Psoas muscle (tissue), 7 donors: ENCODE measurements at regions not wholly inside any gene's neighbourhood (a gene's known extent, or its start where the extent isn't known, plus 50 kb on each side); places are given as distances from the start of the nearest gene placed in this dataset.

Experiments used
- ATAC-seq, 4 donors: fragments of 200-7000 bp; cut with Tn5 transposase; one replicate each; pipeline ENCODE4 v1.9.1; 2020; ENCODE audit warnings: moderate library complexity in 3 of 4, mild to moderate bottlenecking in 2 of 4
- DNase-seq, 2 donors: peaks; one replicate each; pipeline ENCODE4 v3.0.0-alpha.2; 2020
- H3K27ac ChIP-seq: fragments of 200-600 bp; one replicate; pipeline ENCODE4 v1.8.0; 2022
- H3K27me3 ChIP-seq, 3 donors: fragments of 200-600 bp in 1 of 3; one replicate each; pipeline versions ENCODE4 v1.6.1 to v1.8.0; 2013 to 2022; ENCODE audit warnings: low read length in 2 of 3, mild to moderate bottlenecking in 2 of 3, moderate library complexity in 1 of 3; ENCODE audit not compliant: insufficient read depth in 3 of 3
- H3K36me3 ChIP-seq, 2 donors: fragments of 200-600 bp in 1 of 2; one replicate each; pipeline versions ENCODE4 v1.6.1 to v1.8.0; 2013 to 2022; ENCODE audit warnings: low read depth in 1 of 2, mild to moderate bottlenecking in 1 of 2, moderate library complexity in 1 of 2; ENCODE audit not compliant: insufficient read depth in 1 of 2
- H3K4me1 ChIP-seq: fragments of 200-600 bp; one replicate; pipeline ENCODE4 v1.8.0; 2022
- H3K4me3 ChIP-seq: fragments of 200-600 bp; one replicate; pipeline ENCODE4 v1.8.0; 2022; ENCODE audit warnings: mild to moderate bottlenecking
- H3K9me3 ChIP-seq: fragments of 200-600 bp; one replicate; pipeline ENCODE4 v1.8.0; 2022
- WGBS, 3 donors: extraction: QIAGEN DNeasy Blood & Tissue Kit; methylation state at CpG; one replicate each; pipeline versions ENCODE4 v1.1.6 to v1.1.7; 2013; 5-methylcytosine and 5-hydroxymethylcytosine counted together
- intact Hi-C, 2 donors: fragments of 100-400 bp; cut with DNase I; formaldehyde crosslinking; loops; one replicate each; pipeline versions ENCODE4 v1.11.0 to v1.14.2; 2022
- TF ChIP-seq, protein P1 (sequence below): fragments of 200-600 bp; IDR thresholded peaks from one replicate; pipeline ENCODE4 v1.8.0; 2022; ENCODE audit warnings: antibody characterized with exemption
- donor health status: healthy with polysubstance abuse.
- donor health status: DM: no; HTN: no; CAD: no; lungs with moderate emphysema.
- donor health status: Bipolar disorder and iron deficiency.
- donor health status: healthy.
- donor health status: DM: yes; HTN: yes; CAD: no.
- donor health status: DM: no; HTN: no; CAD: no.
- donor health status: DM: yes; HTN: yes; CAD: no.

DNA sequence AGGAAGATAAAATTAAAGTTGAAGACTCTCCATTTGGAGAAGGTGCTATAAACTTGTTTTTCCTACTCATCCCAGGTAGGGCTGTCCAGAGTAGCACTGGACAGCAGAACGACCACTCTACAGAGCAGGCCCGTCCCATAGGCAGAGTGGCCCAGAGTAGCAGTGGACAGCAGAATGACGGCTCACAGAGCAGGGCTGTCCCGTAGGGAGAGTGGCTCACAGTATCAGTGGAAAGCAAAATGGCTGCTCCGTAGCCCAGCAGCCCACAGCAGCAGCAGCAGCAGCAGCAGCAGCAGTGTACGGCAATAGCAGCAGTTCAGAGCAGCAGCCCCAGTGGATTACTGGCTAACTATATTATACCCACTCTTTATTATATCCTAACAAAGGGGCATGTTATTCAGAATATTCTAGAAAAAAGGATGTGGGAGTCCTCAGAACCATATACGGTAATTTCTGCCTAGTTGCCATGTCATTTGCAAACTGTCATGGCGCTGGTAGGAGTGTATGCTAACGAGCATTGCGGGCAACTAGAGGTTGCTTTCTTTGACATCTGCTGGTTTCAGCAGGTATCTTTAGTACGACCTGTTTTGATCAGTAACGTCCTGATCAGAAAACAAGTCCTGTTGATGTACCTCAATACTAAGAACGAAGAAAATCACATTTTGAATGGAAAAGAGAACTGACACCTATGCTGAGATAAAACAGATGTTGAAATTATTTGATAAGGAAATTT, 567.3 kb downstream of the SLC16A7 start:
- TF ChIP-seq, protein P1, sequence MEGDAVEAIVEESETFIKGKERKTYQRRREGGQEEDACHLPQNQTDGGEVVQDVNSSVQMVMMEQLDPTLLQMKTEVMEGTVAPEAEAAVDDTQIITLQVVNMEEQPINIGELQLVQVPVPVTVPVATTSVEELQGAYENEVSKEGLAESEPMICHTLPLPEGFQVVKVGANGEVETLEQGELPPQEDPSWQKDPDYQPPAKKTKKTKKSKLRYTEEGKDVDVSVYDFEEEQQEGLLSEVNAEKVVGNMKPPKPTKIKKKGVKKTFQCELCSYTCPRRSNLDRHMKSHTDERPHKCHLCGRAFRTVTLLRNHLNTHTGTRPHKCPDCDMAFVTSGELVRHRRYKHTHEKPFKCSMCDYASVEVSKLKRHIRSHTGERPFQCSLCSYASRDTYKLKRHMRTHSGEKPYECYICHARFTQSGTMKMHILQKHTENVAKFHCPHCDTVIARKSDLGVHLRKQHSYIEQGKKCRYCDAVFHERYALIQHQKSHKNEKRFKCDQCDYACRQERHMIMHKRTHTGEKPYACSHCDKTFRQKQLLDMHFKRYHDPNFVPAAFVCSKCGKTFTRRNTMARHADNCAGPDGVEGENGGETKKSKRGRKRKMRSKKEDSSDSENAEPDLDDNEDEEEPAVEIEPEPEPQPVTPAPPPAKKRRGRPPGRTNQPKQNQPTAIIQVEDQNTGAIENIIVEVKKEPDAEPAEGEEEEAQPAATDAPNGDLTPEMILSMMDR: no peak
- no peak overlapping the region for H3K27ac ChIP-seq
- no peaks in the 10 kb centered on the region for H3K9me3 ChIP-seq
- no peaks in the 10 kb centered on the region for H3K4me1 ChIP-seq
- DNase-seq (no peak), ATAC-seq (no peak)
- intact Hi-C loops: no loop called here
- 84 to 88% (median 87%) methylated on average over 13 of the region's 13 CpGs for WGBS, 3 donors
- H3K36me3 ChIP-seq: no peaks in the 10 kb centered on the region
- H3K4me3 ChIP-seq: no peak overlapping the region
- no peaks in the 10 kb centered on the region for H3K27me3 ChIP-seq

DNA sequence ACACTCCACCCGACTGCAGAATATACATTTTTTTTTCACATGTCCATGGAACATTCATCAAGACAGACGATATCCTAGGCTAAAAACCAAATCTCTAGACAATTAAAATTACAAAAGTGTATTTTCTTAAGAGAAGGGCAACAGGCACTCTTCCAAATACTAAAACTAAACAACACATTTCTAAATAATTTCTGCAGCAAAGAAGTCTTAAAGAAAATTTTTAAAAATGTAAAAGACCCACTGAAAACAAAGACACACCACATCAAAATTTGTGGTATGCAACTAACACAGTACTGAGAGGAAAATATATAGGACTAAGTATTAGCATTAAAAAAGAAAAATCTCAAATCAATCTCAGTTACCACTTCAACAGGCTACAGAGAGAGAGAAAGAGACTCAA, 570.0 kb downstream of the SLC16A7 start:
- Histone ChIP-seq H3K9me3 (no peaks in the 10 kb centered on the region), H3K27ac (no peak overlapping the region), H3K36me3 (no peaks in the 10 kb centered on the region), H3K4me1 (no peaks in the 10 kb centered on the region), H3K27me3 (no peaks in the 10 kb centered on the region), H3K4me3 (no peak overlapping the region)
- DNase-seq (no peak), ATAC-seq (no peak)
- intact Hi-C loops: no loop called here
- 47 to 62% (median 52%) methylated on average over 2 of the region's 2 CpGs for WGBS, 3 donors
- TF ChIP-seq, protein P1: no peak

DNA sequence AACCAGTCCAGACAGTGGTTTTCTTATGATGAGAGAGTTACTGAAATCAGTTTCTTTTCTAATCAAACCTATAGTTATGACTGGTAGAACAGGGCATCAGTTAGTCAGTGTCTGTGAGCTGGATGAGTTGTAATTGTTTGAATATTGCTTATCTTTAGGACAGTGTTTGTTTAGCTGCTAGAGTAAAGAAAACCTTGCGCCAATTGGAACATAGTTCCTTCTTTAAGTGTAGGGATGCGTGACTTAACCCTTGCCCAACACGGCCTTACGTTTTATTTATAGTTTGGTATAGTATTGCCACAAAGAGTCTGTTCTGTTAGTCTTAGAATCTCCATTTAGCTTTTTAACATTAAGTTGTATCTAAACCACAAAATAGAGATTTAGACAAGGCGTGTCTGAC, 572.6 kb downstream of the SLC16A7 start:
- ATAC-seq: no peak
- Histone ChIP-seq H3K9me3 (no peaks in the 10 kb centered on the region), H3K4me3 (no peak overlapping the region), H3K4me1 (no peaks in the 10 kb centered on the region), H3K36me3 (no peaks in the 10 kb centered on the region), H3K27me3 (no peaks in the 10 kb centered on the region), H3K27ac (no peak overlapping the region)
- no peak for DNase-seq
- TF ChIP-seq, protein P1: no peak
- intact Hi-C loops: no loop called here
- WGBS, 3 donors: 91 to 93% (median 92%) methylated on average over 5 of the region's 5 CpGs

DNA sequence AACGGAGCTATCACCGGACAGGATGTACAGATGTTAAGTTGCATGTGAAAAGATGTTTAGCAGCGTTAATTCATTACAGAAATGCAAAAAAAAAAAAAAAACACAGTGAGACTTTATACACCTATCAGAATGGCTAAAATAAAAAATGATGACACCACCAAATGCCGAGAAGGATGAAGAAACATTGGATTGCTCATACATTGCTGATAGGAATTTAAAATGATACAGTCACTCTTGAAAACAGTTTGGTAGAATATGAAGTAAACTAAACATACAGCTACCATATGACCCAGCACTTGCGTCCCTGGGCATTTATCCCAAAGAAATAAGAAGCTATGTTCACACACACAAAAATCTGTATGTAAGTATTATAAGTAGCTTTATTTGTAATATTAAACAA, 574.1 kb downstream of the SLC16A7 start:
- intact Hi-C loops: no loop called here
- DNase-seq: no peak
- Histone ChIP-seq H3K4me3 (no peak overlapping the region), H3K27ac (no peak overlapping the region), H3K4me1 (no peaks in the 10 kb centered on the region), H3K36me3 (no peaks in the 10 kb centered on the region), H3K27me3 (no peaks in the 10 kb centered on the region), H3K9me3 (no peaks in the 10 kb centered on the region)
- no peak for ATAC-seq
- 87 to 90% (median 89%) methylated on average over 5 of the region's 5 CpGs for WGBS, 3 donors
- TF ChIP-seq, protein P1: no peak
